ENCODE measurements at regions not wholly inside any gene's neighbourhood (a gene's known extent, or its start where the extent isn't known, plus 50 kb on each side); places are given as distances from the start of the nearest gene placed in this dataset.

DNA sequence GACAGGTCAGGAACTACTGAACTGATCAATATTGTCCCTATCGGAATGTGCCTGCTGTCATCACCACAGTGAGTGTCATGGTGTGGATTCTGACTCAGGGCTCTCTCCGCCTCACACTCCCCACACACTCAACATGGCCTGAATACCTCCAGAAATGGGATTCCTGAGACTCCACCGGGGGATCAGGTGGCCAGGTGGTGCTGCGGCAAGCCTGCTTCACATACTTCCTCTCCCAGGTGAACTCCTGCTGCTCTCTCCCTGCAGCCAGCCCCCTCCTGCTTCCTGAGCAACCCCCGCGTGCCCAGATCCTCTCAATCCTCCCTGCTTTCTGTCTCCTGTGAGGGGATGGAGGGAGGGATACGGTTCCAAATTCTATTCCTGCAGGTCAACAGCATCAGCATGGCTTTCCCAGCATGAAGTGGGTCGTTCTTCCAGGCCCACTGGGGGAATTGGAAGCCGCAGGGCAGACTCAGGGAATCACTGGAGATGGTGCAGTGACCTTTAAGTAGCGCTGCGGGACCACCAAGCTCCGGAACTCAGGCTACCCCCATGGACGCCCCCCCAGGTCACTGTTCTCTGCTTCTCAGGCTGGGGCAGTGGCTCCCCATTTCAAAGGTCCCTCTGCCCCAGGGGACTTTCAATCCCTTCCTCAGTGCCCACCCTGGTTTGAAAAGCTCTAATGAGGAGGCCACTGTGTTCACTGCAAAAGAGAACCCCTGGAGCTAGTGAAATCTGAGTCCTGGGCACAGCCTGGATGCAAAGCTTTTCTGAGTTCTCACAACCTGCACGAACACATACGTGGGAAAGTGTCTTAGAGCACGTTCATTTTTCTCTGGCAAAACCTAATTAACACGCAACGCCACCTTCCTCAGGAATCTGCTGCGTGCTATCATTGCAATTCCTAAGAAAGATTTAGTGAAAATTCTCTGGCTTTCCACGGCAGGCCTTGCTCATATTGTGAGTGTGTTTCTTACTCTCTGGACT is 168.4 kb downstream of the ZFP36L2 start:
- no peaks in the 10 kb centered on the region for H3K36me3 Mint-ChIP-seq
- H3K27ac Mint-ChIP-seq = peak overlapping the region in 1 of 6 donors; percentile 64
- no peak for DNase-seq
- no peaks in the 10 kb centered on the region for H3K9me3 Mint-ChIP-seq
- H3K27me3 Mint-ChIP-seq (ENCODE audit: low read depth in 3 of 3) = peaks cover 0 to 5% (median 4%) of the 10 kb centered on the region in 3 donors
- no peak overlapping the region for H3K4me3 Mint-ChIP-seq
- peaks cover 18 to 22% of the 10 kb centered on the region in 2 donors for H3K4me1 Mint-ChIP-seq

DNA sequence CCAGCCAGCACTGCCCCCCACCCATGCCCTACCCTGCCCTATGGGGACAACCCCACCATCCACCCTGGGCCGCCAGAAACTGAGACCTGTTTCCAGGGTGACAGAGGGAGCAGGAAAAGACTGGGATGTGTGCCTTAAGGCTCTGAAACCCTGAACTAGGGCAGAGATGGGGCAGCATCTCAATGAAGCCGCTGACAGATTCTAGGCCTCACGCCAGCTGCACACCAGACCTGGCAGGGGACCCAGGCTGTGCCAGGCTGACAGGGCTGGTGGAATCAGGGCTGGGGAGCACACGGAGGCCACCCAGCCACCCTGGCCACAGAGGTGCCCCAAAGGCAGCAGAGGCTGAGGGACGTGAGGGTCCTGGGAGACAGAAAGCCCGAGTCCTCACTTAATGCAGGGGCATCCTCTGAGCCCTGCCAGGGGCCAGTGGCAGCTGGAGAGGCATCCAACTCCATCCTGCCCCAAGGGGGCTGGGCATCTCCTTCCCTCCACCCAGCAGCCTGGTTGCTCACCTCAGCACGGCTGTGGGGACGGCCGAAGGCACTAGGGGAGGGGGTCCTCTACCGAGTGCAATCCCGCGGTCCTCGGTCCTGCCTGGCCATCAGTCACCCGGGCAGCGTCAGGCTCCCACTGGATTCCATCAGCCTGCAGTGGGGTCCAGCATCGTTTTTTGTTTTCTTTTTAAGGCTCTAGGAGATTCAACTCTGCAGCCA is 169.2 kb downstream of the ZFP36L2 start:
- no peaks in the 10 kb centered on the region for H3K36me3 Mint-ChIP-seq
- H3K9me3 Mint-ChIP-seq = no peaks in the 10 kb centered on the region
- no peak overlapping the region for H3K4me3 Mint-ChIP-seq
- no peak for DNase-seq
- H3K27me3 Mint-ChIP-seq (ENCODE audit: low read depth in 3 of 3) = peaks cover 0 to 5% (median 4%) of the 10 kb centered on the region in 3 donors
- peaks cover 18 to 22% of the 10 kb centered on the region in 2 donors for H3K4me1 Mint-ChIP-seq
- no peak overlapping the region for H3K27ac Mint-ChIP-seq

DNA sequence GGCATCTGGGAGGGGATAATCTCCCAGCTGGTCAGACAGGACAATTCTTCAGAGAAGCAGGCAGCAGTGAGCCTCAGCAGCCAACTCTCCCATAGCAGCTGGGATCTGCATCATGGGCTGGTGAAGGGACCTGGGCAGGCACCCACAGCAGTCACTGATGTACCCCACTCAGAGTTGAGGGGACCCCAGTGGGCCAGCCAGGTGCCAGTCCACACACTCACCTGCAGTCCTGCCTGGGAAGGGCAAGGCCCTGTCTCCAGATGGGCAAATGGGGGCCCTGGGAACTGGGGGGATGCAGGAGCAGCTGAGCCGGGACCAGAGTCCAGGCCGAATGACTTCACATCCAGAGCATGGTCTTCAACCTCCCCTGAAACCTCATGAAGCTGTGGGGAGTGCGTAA is 170.4 kb downstream of the ZFP36L2 start:
- Mint-ChIP-seq H3K4me1 (peaks cover 20 to 24% of the 10 kb centered on the region in 2 donors), H3K27ac (no peak overlapping the region)
- DNase-seq = no peak

DNA sequence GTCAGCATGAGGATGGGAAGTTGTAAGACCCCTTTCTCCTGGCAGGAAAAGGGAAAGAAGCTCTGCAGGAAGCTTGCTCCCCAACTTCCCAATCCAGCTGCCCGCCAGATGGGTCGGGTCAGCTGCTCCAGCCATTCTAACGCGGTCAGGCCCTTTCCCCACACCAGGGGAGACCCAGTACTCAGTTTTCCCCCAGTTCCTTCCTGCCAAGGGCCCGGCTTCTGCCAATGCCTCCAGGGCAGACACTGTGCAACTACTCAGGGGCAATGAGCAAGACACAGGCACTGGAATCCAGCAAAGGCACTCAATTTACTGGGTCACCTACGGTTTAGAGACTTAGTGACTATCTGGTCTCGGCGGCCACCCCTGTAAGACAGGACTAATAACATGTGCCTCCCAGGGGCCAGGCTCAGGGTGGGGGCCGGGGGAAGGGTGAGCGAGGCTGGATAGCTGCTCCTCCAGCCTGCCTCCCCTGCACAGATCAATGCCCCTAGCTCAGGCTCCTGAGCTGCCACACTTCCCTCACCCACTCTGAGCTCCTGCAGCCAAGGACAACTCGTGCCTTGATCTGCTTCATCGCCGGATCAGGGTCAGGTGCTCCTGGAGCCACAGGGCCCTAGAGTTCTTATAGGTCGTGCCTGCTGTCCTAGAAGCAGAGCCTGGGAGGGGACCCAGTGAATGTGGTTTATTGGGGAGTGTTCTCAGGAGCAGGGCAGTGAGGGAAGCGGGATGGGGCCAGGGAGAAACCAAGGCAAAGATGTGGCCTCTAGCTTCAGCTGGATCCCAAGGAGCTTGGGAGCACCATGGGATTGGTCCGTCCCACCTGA is 171.1 kb downstream of the ZFP36L2 start:
- Mint-ChIP-seq H3K9me3 (no peaks in the 10 kb centered on the region), H3K36me3 (no peaks in the 10 kb centered on the region), H3K27me3 (ENCODE audit: low read depth in 3 of 3) (peaks cover 2 to 5% (median 2%) of the 10 kb centered on the region in 3 donors), H3K4me3 (no peak overlapping the region), H3K27ac (no peak overlapping the region), H3K4me1 (peaks cover 27 to 29% of the 10 kb centered on the region in 2 donors)
- DNase-seq = no peak

More for the DNA sequence above, 170.4 kb downstream of the ZFP36L2 start:
- peaks cover 0 to 5% (median 4%) of the 10 kb centered on the region in 3 donors for H3K27me3 Mint-ChIP-seq (ENCODE audit: low read depth in 3 of 3)
- no peaks in the 10 kb centered on the region for H3K36me3 Mint-ChIP-seq
- H3K9me3 Mint-ChIP-seq = no peaks in the 10 kb centered on the region
- H3K4me3 Mint-ChIP-seq = no peak overlapping the region

DNA sequence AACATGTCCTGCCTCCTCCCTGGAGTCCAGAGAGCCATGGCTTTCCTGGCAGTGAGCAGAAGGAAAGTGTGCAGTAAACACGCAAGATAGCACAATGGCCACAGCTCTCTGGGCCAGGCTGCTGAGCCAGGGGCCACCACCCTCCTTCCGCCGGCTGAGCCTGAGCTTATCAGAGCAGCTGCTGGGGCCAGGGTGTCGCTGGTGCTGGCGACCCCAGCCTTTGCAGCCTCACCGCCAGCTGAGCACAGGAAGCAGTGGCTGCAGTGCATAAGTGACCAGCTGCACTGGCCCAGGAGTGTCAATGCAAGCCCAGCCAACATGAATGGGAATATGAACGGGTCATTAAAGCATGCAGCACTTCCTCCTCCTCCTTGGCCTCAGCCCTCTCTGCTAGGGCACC is 172.0 kb downstream of the ZFP36L2 start:
- H3K27ac Mint-ChIP-seq = no peak overlapping the region
- no peak for DNase-seq

DNA sequence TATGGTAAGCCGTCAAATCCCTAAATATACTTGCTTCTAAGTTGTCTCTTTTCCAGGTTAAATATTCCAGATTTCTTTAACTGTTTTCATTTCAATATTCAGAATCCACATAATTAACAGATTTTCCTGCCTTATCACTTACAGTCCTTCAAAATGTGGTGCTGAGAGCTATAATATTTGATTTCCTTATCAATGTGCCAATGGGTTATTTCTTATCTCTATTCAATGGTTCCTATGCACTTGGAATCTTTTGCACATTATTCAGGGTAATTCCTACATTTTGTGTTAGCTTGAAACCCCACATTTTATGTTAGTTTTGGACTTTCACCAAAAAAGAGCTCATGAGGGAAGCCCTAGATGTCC is 173.5 kb downstream of the ZFP36L2 start:
- Mint-ChIP-seq H3K9me3 (no peaks in the 10 kb centered on the region), H3K36me3 (no peaks in the 10 kb centered on the region), H3K27me3 (ENCODE audit: low read depth in 3 of 3) (peaks cover 2 to 4% (median 2%) of the 10 kb centered on the region in 3 donors), H3K27ac (no peak overlapping the region), H3K4me1 (peaks cover 11 to 15% of the 10 kb centered on the region in 2 donors), H3K4me3 (no peak overlapping the region)
- no peak for DNase-seq

More for the DNA sequence above, 172.0 kb downstream of the ZFP36L2 start:
- Mint-ChIP-seq H3K36me3 (no peaks in the 10 kb centered on the region), H3K4me3 (no peak overlapping the region), H3K4me1 (peaks cover 21 to 24% of the 10 kb centered on the region in 2 donors), H3K27me3 (ENCODE audit: low read depth in 3 of 3) (peaks cover 2 to 4% (median 2%) of the 10 kb centered on the region in 3 donors), H3K9me3 (no peaks in the 10 kb centered on the region)

DNA sequence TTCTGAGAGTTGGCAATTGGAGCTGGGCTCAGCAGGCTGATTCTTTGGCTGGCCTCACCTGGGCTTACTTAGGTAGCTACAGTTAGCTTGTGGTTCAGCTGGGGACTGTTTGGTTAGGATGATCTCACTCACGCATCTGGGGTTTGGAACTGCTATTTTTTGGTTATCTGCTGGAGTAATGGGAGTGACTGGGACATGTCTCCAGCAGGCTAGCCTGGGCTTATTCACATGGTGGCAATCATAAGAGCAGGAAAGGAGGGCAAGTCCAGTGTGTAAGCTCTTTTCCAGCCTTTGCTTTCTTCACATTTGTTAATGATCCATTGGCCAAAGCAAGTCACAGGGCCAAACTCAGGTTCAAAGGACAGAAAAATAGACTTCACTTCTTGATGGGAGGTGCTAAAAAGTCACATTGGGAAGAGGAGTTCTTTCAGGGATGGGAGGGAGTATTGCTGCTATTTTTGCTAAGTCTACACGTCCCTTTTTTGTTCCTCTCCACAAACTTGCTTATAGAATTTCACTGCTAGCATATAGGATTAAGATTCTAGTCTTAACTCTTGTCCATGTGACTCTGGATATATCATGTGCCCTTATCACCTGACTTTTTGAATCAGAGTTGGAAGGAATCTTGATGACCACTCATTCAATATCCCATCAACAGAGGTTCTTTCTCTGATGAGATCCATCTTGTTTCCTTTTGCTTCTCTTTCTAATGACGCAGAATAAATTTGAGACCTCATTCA is 174.0 kb downstream of the ZFP36L2 start:
- DNase-seq = no peak
- peaks cover 2 to 3% (median 2%) of the 10 kb centered on the region in 3 donors for H3K27me3 Mint-ChIP-seq (ENCODE audit: low read depth in 3 of 3)
- H3K27ac Mint-ChIP-seq = no peak overlapping the region
- H3K4me3 Mint-ChIP-seq = no peak overlapping the region
- no peaks in the 10 kb centered on the region for H3K9me3 Mint-ChIP-seq
- H3K36me3 Mint-ChIP-seq = no peaks in the 10 kb centered on the region
- peaks cover 15 to 19% of the 10 kb centered on the region in 2 donors for H3K4me1 Mint-ChIP-seq

DNA sequence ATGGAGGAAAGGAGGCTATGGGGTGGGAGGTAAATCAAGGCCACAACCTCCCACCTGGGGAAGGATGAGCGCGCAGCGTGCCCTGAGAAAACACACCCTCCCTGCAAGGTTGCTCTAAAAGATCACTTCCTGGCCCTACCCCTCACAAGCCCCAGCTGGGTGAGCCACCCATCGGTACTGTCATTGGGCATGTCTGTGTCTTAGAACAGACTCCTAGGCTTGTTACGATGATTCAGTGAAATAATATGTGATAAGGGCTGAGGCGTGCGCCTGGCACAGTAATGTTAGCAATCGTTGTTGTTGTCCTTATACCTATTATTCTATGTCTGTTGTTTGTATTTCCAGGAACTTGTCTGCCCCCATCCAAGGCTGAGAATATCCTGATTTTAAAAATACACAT is 175.1 kb downstream of the ZFP36L2 start:
- Mint-ChIP-seq H3K9me3 (no peaks in the 10 kb centered on the region), H3K36me3 (no peaks in the 10 kb centered on the region), H3K4me1 (peaks cover 26 to 29% of the 10 kb centered on the region in 2 donors), H3K27ac (no peak overlapping the region), H3K4me3 (no peak overlapping the region), H3K27me3 (ENCODE audit: low read depth in 3 of 3) (peaks cover 6 to 8% (median 7%) of the 10 kb centered on the region in 3 donors)
- no peak for DNase-seq

DNA sequence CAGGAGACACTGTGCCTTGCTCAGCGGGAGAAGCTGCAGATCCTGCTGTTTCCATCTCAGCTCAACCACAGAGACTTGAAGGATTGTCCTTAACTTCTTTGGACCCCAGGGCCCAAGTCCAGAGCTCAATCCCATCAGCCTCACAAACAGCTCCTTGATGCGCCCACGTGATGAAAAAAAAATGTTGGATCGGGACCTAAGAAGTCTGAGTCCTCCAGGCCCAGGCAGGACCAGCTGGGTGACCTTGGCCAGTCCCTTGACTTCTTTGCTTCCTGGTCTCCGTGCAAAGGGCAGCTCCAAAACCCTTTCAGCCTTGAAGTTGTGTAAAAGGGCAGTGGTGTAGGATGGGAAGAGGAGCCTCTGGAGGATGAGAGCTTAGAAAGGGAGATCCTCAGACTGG is 175.5 kb downstream of the ZFP36L2 start:
- Mint-ChIP-seq H3K27me3 (ENCODE audit: low read depth in 3 of 3) (peaks cover 6 to 8% (median 8%) of the 10 kb centered on the region in 3 donors), H3K9me3 (no peaks in the 10 kb centered on the region), H3K4me1 (peaks cover 30 to 32% of the 10 kb centered on the region in 2 donors), H3K4me3 (no peak overlapping the region), H3K36me3 (no peaks in the 10 kb centered on the region), H3K27ac (peak overlapping the region in 1 of 6 donors; percentile 62)
- DNase-seq = no peak

DNA sequence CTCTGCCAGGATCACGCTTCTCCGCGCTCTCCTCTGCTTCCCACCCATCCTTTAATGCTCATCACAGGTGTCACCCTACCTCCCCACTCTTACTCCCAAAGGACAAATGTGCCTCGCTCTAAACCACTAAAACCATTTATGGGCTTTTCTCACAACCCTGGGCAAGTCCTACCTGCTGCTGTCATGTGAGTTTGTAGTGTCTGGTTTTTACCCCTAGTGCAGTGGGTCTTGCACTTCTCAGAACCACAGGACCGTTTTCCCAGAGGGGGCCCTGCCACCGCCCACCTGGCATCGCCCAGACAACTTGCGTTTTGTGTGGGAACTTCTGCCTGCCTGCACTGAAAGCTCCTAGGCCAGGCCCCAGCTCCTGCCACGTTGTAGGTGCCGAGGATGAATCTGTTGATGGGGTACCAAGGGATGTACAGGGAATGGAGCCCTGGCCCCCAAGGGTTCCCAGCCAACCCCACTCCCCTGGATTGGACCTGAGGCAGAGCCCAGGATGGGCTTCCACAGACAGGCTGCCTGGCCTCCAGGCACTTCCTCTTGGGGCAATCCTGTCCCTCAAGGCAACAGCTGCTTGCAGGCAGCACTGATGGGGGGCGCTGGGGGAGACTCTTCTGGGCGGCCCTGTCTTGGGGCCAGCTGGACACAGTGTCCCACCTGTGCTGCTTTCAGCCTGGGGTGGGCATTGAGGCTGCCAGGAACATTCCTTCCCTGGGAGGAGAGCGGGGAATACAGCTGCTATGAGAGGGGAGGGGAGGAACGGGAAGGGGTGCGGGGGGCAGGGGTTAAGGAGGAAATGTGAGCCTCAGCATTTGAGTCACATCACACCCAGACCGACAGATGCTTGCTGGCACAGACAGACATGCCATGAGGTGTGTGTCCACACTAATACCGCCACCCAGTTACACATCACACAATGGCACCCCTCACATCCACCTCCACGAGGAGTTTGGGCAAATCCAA is 176.3 kb downstream of the ZFP36L2 start:
- H3K27me3 Mint-ChIP-seq (ENCODE audit: low read depth in 3 of 3) = peaks cover 6 to 8% (median 8%) of the 10 kb centered on the region in 3 donors
- H3K36me3 Mint-ChIP-seq = no peaks in the 10 kb centered on the region
- peaks cover 32 to 33% of the 10 kb centered on the region in 2 donors for H3K4me1 Mint-ChIP-seq
- H3K27ac Mint-ChIP-seq = peak overlapping the region in 3 of 6 donors; percentile 45 to 73 (median 62)
- H3K9me3 Mint-ChIP-seq = no peaks in the 10 kb centered on the region
- DNase-seq = no peak
- peak overlapping the region in 1 of 5 donors; percentile 33 for H3K4me3 Mint-ChIP-seq

DNA sequence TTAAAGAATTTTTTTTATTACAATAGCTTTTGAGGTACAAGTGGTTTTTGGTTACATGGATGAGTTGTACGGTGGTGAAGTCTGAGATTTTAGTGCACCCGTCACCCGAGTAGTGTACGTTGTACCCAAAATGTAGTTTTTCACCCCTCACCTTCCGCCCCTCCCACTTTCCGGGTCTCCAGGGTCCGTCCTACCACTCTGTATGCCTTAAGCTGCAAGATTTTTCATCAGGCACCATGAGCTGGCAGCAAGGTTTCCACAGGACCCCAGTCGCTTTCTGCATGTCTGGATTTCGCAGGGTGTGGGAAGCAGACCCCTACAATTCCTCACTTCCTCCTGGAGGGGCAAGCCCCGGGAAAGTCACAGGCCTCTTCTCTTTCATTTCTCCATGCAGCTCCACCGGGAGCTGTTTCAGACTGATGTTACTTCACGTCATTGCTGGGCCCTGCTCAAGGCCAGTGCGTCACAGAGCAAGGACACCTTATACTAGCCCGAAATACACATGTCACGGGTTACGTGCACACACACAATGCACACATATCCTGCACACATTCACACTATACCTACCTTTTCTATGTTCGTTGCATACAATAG is 179.1 kb downstream of the ZFP36L2 start:
- Mint-ChIP-seq H3K4me3 (peak overlapping the region in 4 of 5 donors; percentile 0 to 44 (median 26)), H3K27me3 (ENCODE audit: low read depth in 3 of 3) (peaks cover 5 to 6% (median 6%) of the 10 kb centered on the region in 3 donors), H3K27ac (peak overlapping the region in 2 of 6 donors; percentile 49 to 65), H3K9me3 (no peaks in the 10 kb centered on the region), H3K4me1 (peaks cover 32 to 33% of the 10 kb centered on the region in 2 donors), H3K36me3 (no peaks in the 10 kb centered on the region)
- DNase-seq = no peak

All from immature natural killer cell (primary cell).